CD4-positive, alpha-beta T cell (primary cell): ENCODE measurements at regions not wholly inside any gene's neighbourhood (a gene's known extent, or its start where the extent isn't known, plus 50 kb on each side); places are given as distances from the start of the nearest gene placed in this dataset.

Source experiments
- ATAC-seq: fragments of 200-7000 bp; cut with Tn5 transposase; one replicate; pipeline ENCODE4 v1.10.0; 2022; ENCODE audit warnings: mild to moderate bottlenecking; ENCODE audit not compliant: poor library complexity
- CTCF ChIA-PET: fragments of 350-600 bp; sonication (Branson Sonifier 250); formaldehyde crosslinking; loops from one replicate; lab custom pipeline; 2021; ENCODE audit warnings: antibody characterized with exemption, inconsistent platforms; lab: Charles Lee
- POLR2A ChIA-PET: fragments of 350-600 bp; sonication (Branson Sonifier 250); formaldehyde crosslinking; loops from one replicate; lab custom pipeline; 2021; ENCODE audit warnings: antibody characterized with exemption, inconsistent platforms; lab: Charles Lee
- DNase-seq, 14 experiments: peaks; one replicate each; pipeline ENCODE4 v3.0.0-alpha.2; 2013 to 2020; ENCODE audit warnings: mixed read lengths in 2 of 14
- H3K27ac ChIP-seq, 2 donors: one replicate each; pipeline versions ENCODE4 v1.5.1 to v1.7.0; 2013; ENCODE audit warnings: low read length in 2 of 2, low read depth in 1 of 2, mild to moderate bottlenecking in 1 of 2
- H3K27me3 ChIP-seq, 2 experiments: 1 replicate in 1 of 2; 2 replicates in 1 of 2; pipeline versions ENCODE4 v1.6.1 to v1.7.0; 2013; ENCODE audit warnings: low read length in 2 of 2, control low read depth in 1 of 2, mild to moderate bottlenecking in 1 of 2, moderate library complexity in 1 of 2; ENCODE audit not compliant: insufficient read depth in 2 of 2, control insufficient read depth in 1 of 2
- H3K36me3 ChIP-seq: one replicate; pipeline ENCODE4 v1.6.1; 2013; ENCODE audit warnings: low read length, control low read depth; ENCODE audit not compliant: insufficient read depth
- H3K4me1 ChIP-seq: one replicate; pipeline ENCODE4 v1.6.1; 2013; ENCODE audit warnings: low read length, control low read depth; ENCODE audit not compliant: insufficient read depth
- H3K4me3 ChIP-seq: one replicate; pipeline ENCODE4 v1.5.1; 2013; ENCODE audit warnings: mild to moderate bottlenecking, low read length, moderate library complexity
- H3K9me3 ChIP-seq, 2 experiments: 1 replicate in 1 of 2; 2 replicates in 1 of 2; pipeline versions ENCODE4 v1.6.1 to v1.7.0; 2013; ENCODE audit warnings: low read length in 2 of 2, mild to moderate bottlenecking in 2 of 2, control low read depth in 1 of 2, moderate library complexity in 1 of 2; ENCODE audit not compliant: control insufficient read depth in 1 of 2, insufficient read depth in 1 of 2
- H3K27ac Mint-ChIP-seq: one replicate; pipeline ENCODE4 v1.8.0; 2020; ENCODE audit warnings: mixed read lengths
- H3K27me3 Mint-ChIP-seq: one replicate; pipeline ENCODE4 v1.8.0; 2021; ENCODE audit warnings: mixed read lengths
- H3K36me3 Mint-ChIP-seq: one replicate; pipeline ENCODE4 v1.8.0; 2021; ENCODE audit warnings: low read depth, mixed read lengths
- H3K4me1 Mint-ChIP-seq: one replicate; pipeline ENCODE4 v1.8.0; 2021; ENCODE audit warnings: low read depth, mixed read lengths
- H3K4me3 Mint-ChIP-seq: one replicate; pipeline ENCODE4 v1.8.0; 2020; ENCODE audit warnings: mild to moderate bottlenecking, mixed read lengths
- H3K9me3 Mint-ChIP-seq: one replicate; pipeline ENCODE4 v1.8.0; 2020; ENCODE audit warnings: mixed read lengths
- intact Hi-C, 2 experiments: fragments of 100-400 bp; cut with DNase I in 1 of 2; cut with micrococcal nuclease in 1 of 2; formaldehyde crosslinking; loops; one replicate each; pipeline versions ENCODE4 v1.15.1 to v1.9.0; 2023 to 2025; cut with DNase I, micrococcal nuclease
- TF ChIP-seq, protein P1 (sequence below): fragments of 200-600 bp; IDR thresholded peaks from one replicate; pipeline ENCODE4 v1.8.0; 2022; ENCODE audit warnings: antibody characterized with exemption, mild to moderate bottlenecking

- Histone ChIP-seq H3K36me3 (no peaks in the 10 kb centered on the region), H3K9me3 (peaks cover 0 to 3% of the 10 kb centered on the region in 2 experiments), H3K27me3 (no peaks in the 10 kb centered on the region), H3K27ac (no peak overlapping the region), H3K4me3 (no peak overlapping the region), H3K4me1 (no peaks in the 10 kb centered on the region)
- ChIA-PET CTCF (no interaction called here), POLR2A (no interaction called here)
- no peak for ATAC-seq
- TF ChIP-seq, protein P1, sequence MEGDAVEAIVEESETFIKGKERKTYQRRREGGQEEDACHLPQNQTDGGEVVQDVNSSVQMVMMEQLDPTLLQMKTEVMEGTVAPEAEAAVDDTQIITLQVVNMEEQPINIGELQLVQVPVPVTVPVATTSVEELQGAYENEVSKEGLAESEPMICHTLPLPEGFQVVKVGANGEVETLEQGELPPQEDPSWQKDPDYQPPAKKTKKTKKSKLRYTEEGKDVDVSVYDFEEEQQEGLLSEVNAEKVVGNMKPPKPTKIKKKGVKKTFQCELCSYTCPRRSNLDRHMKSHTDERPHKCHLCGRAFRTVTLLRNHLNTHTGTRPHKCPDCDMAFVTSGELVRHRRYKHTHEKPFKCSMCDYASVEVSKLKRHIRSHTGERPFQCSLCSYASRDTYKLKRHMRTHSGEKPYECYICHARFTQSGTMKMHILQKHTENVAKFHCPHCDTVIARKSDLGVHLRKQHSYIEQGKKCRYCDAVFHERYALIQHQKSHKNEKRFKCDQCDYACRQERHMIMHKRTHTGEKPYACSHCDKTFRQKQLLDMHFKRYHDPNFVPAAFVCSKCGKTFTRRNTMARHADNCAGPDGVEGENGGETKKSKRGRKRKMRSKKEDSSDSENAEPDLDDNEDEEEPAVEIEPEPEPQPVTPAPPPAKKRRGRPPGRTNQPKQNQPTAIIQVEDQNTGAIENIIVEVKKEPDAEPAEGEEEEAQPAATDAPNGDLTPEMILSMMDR, result no peak
- Mint-ChIP-seq H3K4me1 (no peaks in the 10 kb centered on the region), H3K27me3 (no peaks in the 10 kb centered on the region), H3K36me3 (no peaks in the 10 kb centered on the region), H3K4me3 (no peak overlapping the region), H3K27ac (no peak overlapping the region), H3K9me3 (no peaks in the 10 kb centered on the region)
- no peak for DNase-seq
- intact Hi-C loops, result no loop called here
These were observed 438.6 kb downstream of the TXNL1 start for GRCh38 chr18:56199580-56200330.

GRCh38 chr18:56197241-56197859, 441.0 kb downstream of the TXNL1 start:
- Histone ChIP-seq H3K4me1 (no peaks in the 10 kb centered on the region), H3K4me3 (no peak overlapping the region), H3K36me3 (no peaks in the 10 kb centered on the region), H3K9me3 (no peaks in the 10 kb centered on the region), H3K27me3 (no peaks in the 10 kb centered on the region), H3K27ac (no peak overlapping the region)
- intact Hi-C loops, result no loop called here
- Mint-ChIP-seq H3K36me3 (no peaks in the 10 kb centered on the region), H3K4me3 (no peak overlapping the region), H3K4me1 (no peaks in the 10 kb centered on the region), H3K27me3 (no peaks in the 10 kb centered on the region), H3K27ac (no peak overlapping the region), H3K9me3 (no peaks in the 10 kb centered on the region)
- ATAC-seq (no peak), DNase-seq (no peak)
- TF ChIP-seq, protein P1, result no peak
- ChIA-PET CTCF (no interaction called here), POLR2A (no interaction called here)

GRCh38 chr18:56196495-56197225, 441.7 kb downstream of the TXNL1 start:
- CTCF ChIA-PET, result no interaction called here
- TF ChIP-seq, protein P1, result no peak
- Histone ChIP-seq H3K4me3 (no peak overlapping the region), H3K9me3 (no peaks in the 10 kb centered on the region), H3K27ac (no peak overlapping the region), H3K36me3 (no peaks in the 10 kb centered on the region), H3K27me3 (no peaks in the 10 kb centered on the region), H3K4me1 (no peaks in the 10 kb centered on the region)
- intact Hi-C loops, result no loop called here
- no peaks in the 10 kb centered on the region for H3K27me3 Mint-ChIP-seq
- no peaks in the 10 kb centered on the region for H3K4me1 Mint-ChIP-seq
- no peaks in the 10 kb centered on the region for H3K9me3 Mint-ChIP-seq
- ATAC-seq, result no peak
- no peak overlapping the region for H3K27ac Mint-ChIP-seq
- POLR2A ChIA-PET, result no interaction called here
- no peak for DNase-seq
- H3K4me3 Mint-ChIP-seq, result no peak overlapping the region
- no peaks in the 10 kb centered on the region for H3K36me3 Mint-ChIP-seq
